ENCODE measurements at regions not wholly inside any gene's neighbourhood (a gene's known extent, or its start where the extent isn't known, plus 50 kb on each side); places are given as distances from the start of the nearest gene placed in this dataset.

DNA sequence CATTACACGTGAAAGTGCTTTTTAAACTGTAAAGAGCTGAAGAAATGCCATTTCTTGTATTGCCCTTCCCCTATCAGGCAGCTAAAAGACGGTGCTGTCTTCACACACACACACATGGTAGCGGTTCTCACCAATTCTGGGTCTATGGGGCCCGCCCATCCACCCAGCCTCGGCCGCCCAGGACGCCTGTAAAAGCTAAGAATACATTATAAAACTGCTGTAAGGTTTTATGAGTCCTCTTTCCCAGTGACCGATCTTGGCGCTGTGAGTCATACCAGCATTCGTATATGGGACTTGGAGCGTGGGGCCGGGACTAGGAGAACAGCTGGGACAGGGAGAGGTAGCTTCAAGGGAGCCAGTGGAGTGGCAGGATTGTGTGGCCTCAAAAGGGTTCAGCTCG, 149.7 kb upstream of the CADM1 start:
- POLR2A ChIA-PET: no interaction called here
- in situ Hi-C loops (cut with HindIII; ENCODE audit: low pct_unique_long_range_greater_than_20kb, low sequenced_read_pairs) (no loop called here), intact Hi-C loops (cut with micrococcal nuclease; ENCODE audit: unreplicated experiment) (no loop called here)
- no TSS peak for BruUV-seq (replicated peaks)
- CTCF ChIA-PET: no interaction called here
- H3K27me3 ChIP-seq (ENCODE audit: control insufficient read depth, insufficient read depth, low read length): peaks cover under 1% of the 10 kb centered on the region; the same call in 1 of the 2 replicates
- no peaks in the 10 kb centered on the region for H3K9me3 ChIP-seq (ENCODE audit: control insufficient read depth, insufficient read depth, low read depth, low read length)
- DNase-seq (ENCODE audit: low read depth, low spot score) (no peak), ATAC-seq (no peak)
- TF ChIP-seq TCF7L2 (IDR thresholded peaks at IDR 0.05; ENCODE audit: low read depth, low read length) (no peak), SIN3A (IDR thresholded peaks at IDR 0.05; ENCODE audit: borderline replicate concordance, insufficient read depth, low read depth, low read length) (no peak), POLR2AphosphoS5 (IDR thresholded peaks at IDR 0.05; ENCODE audit: low read depth, low read length) (no peak)
- TF ChIP-seq, protein P1, sequence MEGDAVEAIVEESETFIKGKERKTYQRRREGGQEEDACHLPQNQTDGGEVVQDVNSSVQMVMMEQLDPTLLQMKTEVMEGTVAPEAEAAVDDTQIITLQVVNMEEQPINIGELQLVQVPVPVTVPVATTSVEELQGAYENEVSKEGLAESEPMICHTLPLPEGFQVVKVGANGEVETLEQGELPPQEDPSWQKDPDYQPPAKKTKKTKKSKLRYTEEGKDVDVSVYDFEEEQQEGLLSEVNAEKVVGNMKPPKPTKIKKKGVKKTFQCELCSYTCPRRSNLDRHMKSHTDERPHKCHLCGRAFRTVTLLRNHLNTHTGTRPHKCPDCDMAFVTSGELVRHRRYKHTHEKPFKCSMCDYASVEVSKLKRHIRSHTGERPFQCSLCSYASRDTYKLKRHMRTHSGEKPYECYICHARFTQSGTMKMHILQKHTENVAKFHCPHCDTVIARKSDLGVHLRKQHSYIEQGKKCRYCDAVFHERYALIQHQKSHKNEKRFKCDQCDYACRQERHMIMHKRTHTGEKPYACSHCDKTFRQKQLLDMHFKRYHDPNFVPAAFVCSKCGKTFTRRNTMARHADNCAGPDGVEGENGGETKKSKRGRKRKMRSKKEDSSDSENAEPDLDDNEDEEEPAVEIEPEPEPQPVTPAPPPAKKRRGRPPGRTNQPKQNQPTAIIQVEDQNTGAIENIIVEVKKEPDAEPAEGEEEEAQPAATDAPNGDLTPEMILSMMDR (IDR thresholded peaks at IDR 0.05): no peak
- TF ChIP-seq, protein P2, sequence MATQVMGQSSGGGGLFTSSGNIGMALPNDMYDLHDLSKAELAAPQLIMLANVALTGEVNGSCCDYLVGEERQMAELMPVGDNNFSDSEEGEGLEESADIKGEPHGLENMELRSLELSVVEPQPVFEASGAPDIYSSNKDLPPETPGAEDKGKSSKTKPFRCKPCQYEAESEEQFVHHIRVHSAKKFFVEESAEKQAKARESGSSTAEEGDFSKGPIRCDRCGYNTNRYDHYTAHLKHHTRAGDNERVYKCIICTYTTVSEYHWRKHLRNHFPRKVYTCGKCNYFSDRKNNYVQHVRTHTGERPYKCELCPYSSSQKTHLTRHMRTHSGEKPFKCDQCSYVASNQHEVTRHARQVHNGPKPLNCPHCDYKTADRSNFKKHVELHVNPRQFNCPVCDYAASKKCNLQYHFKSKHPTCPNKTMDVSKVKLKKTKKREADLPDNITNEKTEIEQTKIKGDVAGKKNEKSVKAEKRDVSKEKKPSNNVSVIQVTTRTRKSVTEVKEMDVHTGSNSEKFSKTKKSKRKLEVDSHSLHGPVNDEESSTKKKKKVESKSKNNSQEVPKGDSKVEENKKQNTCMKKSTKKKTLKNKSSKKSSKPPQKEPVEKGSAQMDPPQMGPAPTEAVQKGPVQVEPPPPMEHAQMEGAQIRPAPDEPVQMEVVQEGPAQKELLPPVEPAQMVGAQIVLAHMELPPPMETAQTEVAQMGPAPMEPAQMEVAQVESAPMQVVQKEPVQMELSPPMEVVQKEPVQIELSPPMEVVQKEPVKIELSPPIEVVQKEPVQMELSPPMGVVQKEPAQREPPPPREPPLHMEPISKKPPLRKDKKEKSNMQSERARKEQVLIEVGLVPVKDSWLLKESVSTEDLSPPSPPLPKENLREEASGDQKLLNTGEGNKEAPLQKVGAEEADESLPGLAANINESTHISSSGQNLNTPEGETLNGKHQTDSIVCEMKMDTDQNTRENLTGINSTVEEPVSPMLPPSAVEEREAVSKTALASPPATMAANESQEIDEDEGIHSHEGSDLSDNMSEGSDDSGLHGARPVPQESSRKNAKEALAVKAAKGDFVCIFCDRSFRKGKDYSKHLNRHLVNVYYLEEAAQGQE (IDR thresholded peaks at IDR 0.05; ENCODE audit: insufficient read depth in 1 of 2, low read depth in 2 of 2, low read length in 1 of 2): no peak
- H3K27ac ChIP-seq (ENCODE audit: low read length): no peak overlapping the region
- H3K36me3 ChIP-seq (ENCODE audit: control insufficient read depth, insufficient read depth, low read length): no peaks in the 10 kb centered on the region
- H3K4me1 ChIP-seq (ENCODE audit: control insufficient read depth, insufficient read depth, low read length): no peaks in the 10 kb centered on the region
- no peak overlapping the region for H3K4me3 ChIP-seq (ENCODE audit: low read depth in 2 of 2, low read length in 2 of 2)

DNA sequence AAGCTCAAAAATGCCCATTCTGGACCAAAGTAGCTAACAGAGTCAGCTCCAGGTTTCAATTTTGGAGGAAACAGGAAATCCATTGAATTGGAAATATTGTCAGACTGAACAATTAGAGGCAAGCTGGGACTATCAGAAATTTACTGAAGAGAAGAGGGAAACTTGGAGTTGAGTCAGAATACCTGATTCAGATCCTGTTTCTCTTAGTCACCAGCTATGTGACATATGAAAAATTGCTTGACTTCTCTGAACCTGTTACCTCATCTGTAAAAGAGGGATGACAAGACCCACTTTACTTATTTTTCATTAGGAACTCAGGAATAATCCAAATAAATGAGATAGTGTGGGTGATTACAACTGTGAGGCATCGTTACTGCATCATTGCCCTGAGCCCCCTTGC, 148.9 kb upstream of the CADM1 start:
- POLR2A ChIA-PET: no interaction called here
- no TSS peak for BruUV-seq (replicated peaks)
- TF ChIP-seq SIN3A (IDR thresholded peaks at IDR 0.05; ENCODE audit: borderline replicate concordance, insufficient read depth, low read depth, low read length) (no peak), POLR2AphosphoS5 (IDR thresholded peaks at IDR 0.05; ENCODE audit: low read depth, low read length) (no peak), TCF7L2 (IDR thresholded peaks at IDR 0.05; ENCODE audit: low read depth, low read length) (no peak)
- TF ChIP-seq, protein P2 (IDR thresholded peaks at IDR 0.05; ENCODE audit: insufficient read depth in 1 of 2, low read depth in 2 of 2, low read length in 1 of 2): no peak
- TF ChIP-seq, protein P1 (IDR thresholded peaks at IDR 0.05): no peak
- Histone ChIP-seq H3K4me3 (ENCODE audit: low read depth in 2 of 2, low read length in 2 of 2) (no peak overlapping the region), H3K9me3 (ENCODE audit: control insufficient read depth, insufficient read depth, low read depth, low read length) (no peaks in the 10 kb centered on the region), H3K36me3 (ENCODE audit: control insufficient read depth, insufficient read depth, low read length) (no peaks in the 10 kb centered on the region), H3K27ac (ENCODE audit: low read length) (no peak overlapping the region), H3K27me3 (ENCODE audit: control insufficient read depth, insufficient read depth, low read length) (no peaks in the 10 kb centered on the region), H3K4me1 (ENCODE audit: control insufficient read depth, insufficient read depth, low read length) (no peaks in the 10 kb centered on the region)
- DNase-seq (ENCODE audit: low read depth, low spot score) (no peak), ATAC-seq (no peak)
- in situ Hi-C loops (cut with HindIII; ENCODE audit: low pct_unique_long_range_greater_than_20kb, low sequenced_read_pairs) (no loop called here), intact Hi-C loops (cut with micrococcal nuclease; ENCODE audit: unreplicated experiment) (no loop called here)
- CTCF ChIA-PET: no interaction called here
